ENCODE measurements at regions not wholly inside any gene's neighbourhood (a gene's known extent, or its start where the extent isn't known, plus 50 kb on each side); places are given as distances from the start of the nearest gene placed in this dataset.

DNA sequence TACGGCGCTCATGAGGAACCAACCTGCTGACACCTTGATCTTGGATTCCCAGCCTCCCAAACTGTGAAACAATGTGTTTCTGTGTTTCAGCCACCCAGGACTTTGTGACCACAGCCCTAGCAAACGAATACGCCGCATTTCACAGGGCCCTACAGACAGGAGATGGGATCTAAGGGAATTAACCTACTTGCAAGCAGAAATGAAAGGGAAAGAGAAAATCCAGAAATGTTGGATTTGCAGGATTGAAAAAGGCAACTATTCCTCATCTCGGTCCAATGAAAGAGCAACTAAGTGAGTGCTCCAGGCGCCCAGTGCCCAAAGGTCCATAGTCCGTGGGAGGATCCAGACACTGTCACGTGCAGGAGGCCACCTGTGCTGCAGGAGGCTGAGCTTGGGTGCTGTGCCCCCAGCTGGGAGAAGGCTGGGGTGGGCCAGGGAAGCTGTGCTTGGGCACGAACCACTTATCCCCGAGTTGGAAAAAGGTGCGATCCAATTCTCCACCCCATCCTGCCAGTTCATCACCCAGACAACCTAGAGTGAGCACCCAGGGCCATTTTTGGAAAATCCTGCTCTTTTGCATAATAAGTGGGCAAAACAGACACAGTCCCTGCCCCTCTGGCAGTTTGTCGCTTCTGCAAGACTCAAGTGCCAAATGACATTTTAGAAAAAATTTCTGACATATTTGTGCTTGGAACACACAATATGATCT is 177.9 kb downstream of the C9orf50 start:
- Histone ChIP-seq H2AFZ (ENCODE audit: low read depth, low read length) (no peak overlapping the region), H4K20me1 (ENCODE audit: insufficient read depth, low read length) (no peaks in the 10 kb centered on the region), H3K4me3 (ENCODE audit: low read length) (no peak overlapping the region), H3K36me3 (replicated peaks; ENCODE audit: low read depth, low read length) (no peaks in the 10 kb centered on the region), H3K27ac (ENCODE audit: low read length) (no peak overlapping the region), H3K4me2 (ENCODE audit: low read length) (no peak overlapping the region), H3K9ac (ENCODE audit: low read length) (no peak overlapping the region), H3K27me3 (ENCODE audit: low read depth, low read length) (no peaks in the 10 kb centered on the region), H3K79me2 (ENCODE audit: low read length) (no peaks in the 10 kb centered on the region), H3K9me3 (ENCODE audit: insufficient read depth, low read length) (no peaks in the 10 kb centered on the region), H3K4me1 (ENCODE audit: low read length) (no peaks in the 10 kb centered on the region)
- TF ChIP-seq EZH2phosphoT487 (IDR thresholded peaks at IDR 0.05; ENCODE audit: low read depth) = no peak
- TF ChIP-seq, protein P1, sequence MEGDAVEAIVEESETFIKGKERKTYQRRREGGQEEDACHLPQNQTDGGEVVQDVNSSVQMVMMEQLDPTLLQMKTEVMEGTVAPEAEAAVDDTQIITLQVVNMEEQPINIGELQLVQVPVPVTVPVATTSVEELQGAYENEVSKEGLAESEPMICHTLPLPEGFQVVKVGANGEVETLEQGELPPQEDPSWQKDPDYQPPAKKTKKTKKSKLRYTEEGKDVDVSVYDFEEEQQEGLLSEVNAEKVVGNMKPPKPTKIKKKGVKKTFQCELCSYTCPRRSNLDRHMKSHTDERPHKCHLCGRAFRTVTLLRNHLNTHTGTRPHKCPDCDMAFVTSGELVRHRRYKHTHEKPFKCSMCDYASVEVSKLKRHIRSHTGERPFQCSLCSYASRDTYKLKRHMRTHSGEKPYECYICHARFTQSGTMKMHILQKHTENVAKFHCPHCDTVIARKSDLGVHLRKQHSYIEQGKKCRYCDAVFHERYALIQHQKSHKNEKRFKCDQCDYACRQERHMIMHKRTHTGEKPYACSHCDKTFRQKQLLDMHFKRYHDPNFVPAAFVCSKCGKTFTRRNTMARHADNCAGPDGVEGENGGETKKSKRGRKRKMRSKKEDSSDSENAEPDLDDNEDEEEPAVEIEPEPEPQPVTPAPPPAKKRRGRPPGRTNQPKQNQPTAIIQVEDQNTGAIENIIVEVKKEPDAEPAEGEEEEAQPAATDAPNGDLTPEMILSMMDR (IDR thresholded peaks at IDR 0.05; ENCODE audit: low read depth, low read length) = no peak

DNA sequence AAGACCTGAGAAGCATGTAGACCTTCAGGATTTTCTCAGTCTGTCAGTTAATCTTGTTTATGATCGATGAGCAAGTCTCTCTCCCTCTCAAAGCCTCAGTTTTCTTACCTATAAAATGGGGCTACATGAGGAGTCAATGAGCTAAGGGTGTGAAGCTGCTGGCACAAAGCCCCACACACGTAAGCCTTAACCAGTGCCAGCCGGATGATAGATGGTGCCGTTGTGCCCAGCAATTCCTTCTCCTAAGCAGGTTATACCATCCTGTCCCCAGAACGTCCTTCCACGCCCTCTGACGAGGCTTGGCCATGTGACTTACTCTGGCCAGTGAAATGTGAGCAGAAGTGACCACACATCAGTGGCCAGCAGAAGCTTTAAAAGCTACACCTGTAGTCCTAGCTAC is 179.0 kb downstream of the C9orf50 start:
- Histone ChIP-seq H4K20me1 (ENCODE audit: insufficient read depth, low read length) (no peaks in the 10 kb centered on the region), H3K27ac (ENCODE audit: low read length) (no peak overlapping the region), H3K4me3 (ENCODE audit: low read length) (no peak overlapping the region), H3K36me3 (replicated peaks; ENCODE audit: low read depth, low read length) (no peaks in the 10 kb centered on the region), H2AFZ (ENCODE audit: low read depth, low read length) (no peak overlapping the region), H3K4me2 (ENCODE audit: low read length) (no peak overlapping the region), H3K79me2 (ENCODE audit: low read length) (no peaks in the 10 kb centered on the region), H3K27me3 (ENCODE audit: low read depth, low read length) (no peaks in the 10 kb centered on the region; the same call in 1 of the 2 replicates), H3K4me1 (ENCODE audit: low read length) (no peaks in the 10 kb centered on the region), H3K9ac (ENCODE audit: low read length) (no peak overlapping the region), H3K9me3 (ENCODE audit: insufficient read depth, low read length) (no peaks in the 10 kb centered on the region)
- no peak for TF ChIP-seq EZH2phosphoT487 (IDR thresholded peaks at IDR 0.05; ENCODE audit: low read depth)
- TF ChIP-seq, protein P1 (IDR thresholded peaks at IDR 0.05; ENCODE audit: low read depth, low read length) = no peak

DNA sequence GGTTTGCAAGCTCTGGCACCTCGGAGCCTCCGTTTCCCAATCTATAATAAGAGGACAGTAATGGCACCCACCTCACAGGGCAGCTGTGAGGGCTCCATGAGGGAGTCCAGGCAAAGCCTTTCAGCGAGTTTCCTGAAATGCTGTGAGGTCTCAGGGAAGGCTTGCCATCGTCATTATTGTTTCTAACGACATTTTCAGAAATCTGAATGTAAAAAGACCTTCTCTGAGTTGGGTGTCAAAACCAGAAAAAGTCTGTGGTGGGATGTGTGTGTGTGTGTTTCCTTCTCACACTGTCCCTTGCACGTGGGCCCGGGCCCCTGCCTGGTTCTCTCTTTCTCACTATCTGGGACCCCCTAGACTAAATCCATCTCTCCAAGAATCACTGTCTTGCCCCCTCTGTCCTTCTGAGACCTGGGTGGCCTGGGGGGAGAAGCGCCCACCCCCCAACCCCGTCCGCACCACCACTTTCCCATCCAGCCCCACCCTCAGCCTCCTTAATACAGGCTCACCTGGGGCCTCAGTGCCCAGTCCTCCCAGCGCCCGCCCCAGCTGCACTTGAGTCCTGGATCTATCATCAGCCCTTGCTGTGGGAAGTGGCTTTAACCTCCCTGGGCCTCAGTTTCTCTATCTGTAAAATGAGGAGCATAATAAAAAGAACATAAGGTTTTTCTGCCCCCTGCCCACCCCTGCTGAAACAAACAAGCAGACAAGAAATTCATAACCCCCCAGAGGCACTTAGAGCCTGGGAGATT is 180.3 kb downstream of the C9orf50 start:
- no peak overlapping the region for H3K4me2 ChIP-seq (ENCODE audit: low read length)
- no peaks in the 10 kb centered on the region for H3K9me3 ChIP-seq (ENCODE audit: insufficient read depth, low read length)
- no peaks in the 10 kb centered on the region; the same call in 1 of the 2 replicates for H3K27me3 ChIP-seq (ENCODE audit: low read depth, low read length)
- H3K79me2 ChIP-seq (ENCODE audit: low read length) = no peaks in the 10 kb centered on the region
- no peaks in the 10 kb centered on the region for H4K20me1 ChIP-seq (ENCODE audit: insufficient read depth, low read length)
- H3K27ac ChIP-seq (ENCODE audit: low read length) = no peak overlapping the region
- H3K36me3 ChIP-seq (replicated peaks; ENCODE audit: low read depth, low read length) = no peaks in the 10 kb centered on the region
- no peaks in the 10 kb centered on the region for H3K4me1 ChIP-seq (ENCODE audit: low read length)
- H3K4me3 ChIP-seq (ENCODE audit: low read length) = no peak overlapping the region
- H3K9ac ChIP-seq (ENCODE audit: low read length) = no peak overlapping the region
- no peak for TF ChIP-seq EZH2phosphoT487 (IDR thresholded peaks at IDR 0.05; ENCODE audit: low read depth)
- TF ChIP-seq, protein P1 (IDR thresholded peaks at IDR 0.05; ENCODE audit: low read depth, low read length) = no peak
- H2AFZ ChIP-seq (ENCODE audit: low read depth, low read length) = no peak overlapping the region

DNA sequence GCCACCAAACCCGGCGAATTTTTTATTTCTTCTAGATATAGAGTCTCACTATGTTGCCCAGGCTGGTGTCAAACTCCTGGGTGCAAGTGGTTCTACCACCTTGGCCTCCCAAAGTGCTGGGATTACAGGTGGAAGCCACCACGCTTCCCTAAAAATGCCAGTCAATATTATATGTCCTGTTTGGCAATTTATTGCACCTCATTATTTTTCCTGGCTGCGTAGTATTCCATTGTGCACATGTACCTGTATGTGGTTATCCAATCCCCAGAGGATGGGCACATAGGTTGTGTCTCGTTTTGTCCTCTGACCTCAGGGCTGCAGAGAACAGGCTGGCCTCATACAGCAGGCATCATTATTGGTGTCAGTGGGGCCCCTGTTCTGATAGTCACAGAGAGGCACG is 181.7 kb downstream of the C9orf50 start:
- Histone ChIP-seq H3K79me2 (ENCODE audit: low read length) (no peaks in the 10 kb centered on the region), H3K36me3 (replicated peaks; ENCODE audit: low read depth, low read length) (no peaks in the 10 kb centered on the region), H4K20me1 (ENCODE audit: insufficient read depth, low read length) (no peaks in the 10 kb centered on the region), H3K27me3 (ENCODE audit: low read depth, low read length) (no peaks in the 10 kb centered on the region; the same call in 1 of the 2 replicates), H2AFZ (ENCODE audit: low read depth, low read length) (no peak overlapping the region), H3K4me3 (ENCODE audit: low read length) (no peak overlapping the region), H3K9ac (ENCODE audit: low read length) (no peak overlapping the region), H3K4me2 (ENCODE audit: low read length) (no peak overlapping the region), H3K27ac (ENCODE audit: low read length) (no peak overlapping the region), H3K9me3 (ENCODE audit: insufficient read depth, low read length) (no peaks in the 10 kb centered on the region), H3K4me1 (ENCODE audit: low read length) (no peaks in the 10 kb centered on the region)
- TF ChIP-seq, protein P1 (IDR thresholded peaks at IDR 0.05; ENCODE audit: low read depth, low read length) = no peak
- no peak for TF ChIP-seq EZH2phosphoT487 (IDR thresholded peaks at IDR 0.05; ENCODE audit: low read depth)
